WERI-Rb-1 (cell line): ENCODE measurements at regions not wholly inside any gene's neighbourhood (a gene's known extent, or its start where the extent isn't known, plus 50 kb on each side); places are given as distances from the start of the nearest gene placed in this dataset.

Source experiments
- DNase-seq: peaks from one replicate; pipeline ENCODE4 v3.0.0-alpha.2; 2020
- H3K27ac ChIP-seq: fragments of 250-450 bp; sonication (Bioruptor Pico); 2 replicates; pipeline ENCODE4 v1.5.1; 2020; ENCODE audit warnings: mild to moderate bottlenecking, moderate library complexity
- H3K27me3 ChIP-seq: fragments of 250-450 bp; sonication (Bioruptor Pico); 2 replicates; pipeline ENCODE4 v1.5.1; 2021; ENCODE audit warnings: mild to moderate bottlenecking, low read depth, moderate library complexity; ENCODE audit not compliant: insufficient read depth, severe bottlenecking
- H3K36me3 ChIP-seq: fragments of 250-450 bp; sonication (Bioruptor Pico); 2 replicates; pipeline ENCODE4 v1.5.1; 2020; ENCODE audit warnings: mild to moderate bottlenecking, moderate library complexity
- H3K4me3 ChIP-seq: 2 replicates; pipeline ENCODE4 v1.5.1; 2011; ENCODE audit warnings: low read depth, mild to moderate bottlenecking, control low read depth, low read length
- H3K9me3 ChIP-seq: fragments of 250-450 bp; sonication (Bioruptor Pico); 2 replicates; pipeline ENCODE4 v1.5.1; 2021; ENCODE audit warnings: mild to moderate bottlenecking, moderate library complexity; ENCODE audit not compliant: severe bottlenecking
- TF ChIP-seq, protein P1 (sequence below): IDR thresholded peaks from 2 replicates; pipeline ENCODE4 v1.5.1; 2011; ENCODE audit warnings: low read depth, mild to moderate bottlenecking, control low read depth, inconsistent platforms, low read length

DNA sequence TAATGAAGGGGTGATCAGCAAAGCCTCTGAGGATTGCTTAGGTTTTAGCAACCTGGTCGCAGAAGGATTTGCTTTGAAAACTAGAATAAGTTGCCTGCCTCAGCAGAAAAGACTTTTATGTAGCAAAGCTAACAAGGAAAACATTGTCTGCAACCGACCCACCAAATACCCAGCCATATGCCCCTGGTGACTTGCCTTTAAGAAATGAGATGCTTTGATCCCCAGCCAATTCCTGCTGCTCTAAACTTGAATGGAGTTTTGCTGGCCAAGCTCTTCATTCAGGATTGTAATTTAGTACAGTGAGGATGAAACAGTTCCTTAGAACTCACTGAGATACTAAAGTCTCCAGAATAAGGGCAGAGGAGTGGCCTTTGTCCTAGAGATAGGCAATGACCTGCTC lies 139.8 kb upstream of the PROK2 start:
- TF ChIP-seq, protein P1, sequence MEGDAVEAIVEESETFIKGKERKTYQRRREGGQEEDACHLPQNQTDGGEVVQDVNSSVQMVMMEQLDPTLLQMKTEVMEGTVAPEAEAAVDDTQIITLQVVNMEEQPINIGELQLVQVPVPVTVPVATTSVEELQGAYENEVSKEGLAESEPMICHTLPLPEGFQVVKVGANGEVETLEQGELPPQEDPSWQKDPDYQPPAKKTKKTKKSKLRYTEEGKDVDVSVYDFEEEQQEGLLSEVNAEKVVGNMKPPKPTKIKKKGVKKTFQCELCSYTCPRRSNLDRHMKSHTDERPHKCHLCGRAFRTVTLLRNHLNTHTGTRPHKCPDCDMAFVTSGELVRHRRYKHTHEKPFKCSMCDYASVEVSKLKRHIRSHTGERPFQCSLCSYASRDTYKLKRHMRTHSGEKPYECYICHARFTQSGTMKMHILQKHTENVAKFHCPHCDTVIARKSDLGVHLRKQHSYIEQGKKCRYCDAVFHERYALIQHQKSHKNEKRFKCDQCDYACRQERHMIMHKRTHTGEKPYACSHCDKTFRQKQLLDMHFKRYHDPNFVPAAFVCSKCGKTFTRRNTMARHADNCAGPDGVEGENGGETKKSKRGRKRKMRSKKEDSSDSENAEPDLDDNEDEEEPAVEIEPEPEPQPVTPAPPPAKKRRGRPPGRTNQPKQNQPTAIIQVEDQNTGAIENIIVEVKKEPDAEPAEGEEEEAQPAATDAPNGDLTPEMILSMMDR, result no peak
- no peaks in the 10 kb centered on the region for H3K9me3 ChIP-seq
- H3K4me3 ChIP-seq, result no peak overlapping the region
- H3K27me3 ChIP-seq, result no peaks in the 10 kb centered on the region
- DNase-seq, result no peak
- H3K27ac ChIP-seq, result no peak overlapping the region
- H3K36me3 ChIP-seq, result no peaks in the 10 kb centered on the region

DNA sequence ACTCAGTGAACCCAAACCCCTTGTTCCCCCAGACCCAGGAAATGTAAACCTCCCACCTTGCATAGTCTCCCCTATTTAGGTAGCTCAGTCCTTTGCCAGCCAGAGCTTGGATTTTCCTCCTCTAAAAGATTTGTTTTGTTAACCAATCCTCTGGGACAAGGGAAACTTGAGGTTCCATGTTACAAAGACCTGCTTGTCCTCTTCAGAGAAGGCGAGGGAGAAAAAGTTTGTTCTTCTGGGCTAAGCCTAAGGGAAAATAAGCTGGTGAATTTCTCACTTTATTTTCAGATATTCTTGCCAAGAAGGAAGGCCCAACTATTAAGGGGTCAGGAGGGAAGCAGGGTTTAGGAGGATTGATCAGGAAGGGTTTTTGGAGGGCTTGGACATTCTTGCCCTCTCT lies 136.1 kb upstream of the PROK2 start:
- no peaks in the 10 kb centered on the region for H3K36me3 ChIP-seq
- no peak for DNase-seq
- no peaks in the 10 kb centered on the region for H3K9me3 ChIP-seq
- no peak overlapping the region for H3K27ac ChIP-seq
- H3K27me3 ChIP-seq, result no peaks in the 10 kb centered on the region
- H3K4me3 ChIP-seq, result no peak overlapping the region
- TF ChIP-seq, protein P1, result no peak

DNA sequence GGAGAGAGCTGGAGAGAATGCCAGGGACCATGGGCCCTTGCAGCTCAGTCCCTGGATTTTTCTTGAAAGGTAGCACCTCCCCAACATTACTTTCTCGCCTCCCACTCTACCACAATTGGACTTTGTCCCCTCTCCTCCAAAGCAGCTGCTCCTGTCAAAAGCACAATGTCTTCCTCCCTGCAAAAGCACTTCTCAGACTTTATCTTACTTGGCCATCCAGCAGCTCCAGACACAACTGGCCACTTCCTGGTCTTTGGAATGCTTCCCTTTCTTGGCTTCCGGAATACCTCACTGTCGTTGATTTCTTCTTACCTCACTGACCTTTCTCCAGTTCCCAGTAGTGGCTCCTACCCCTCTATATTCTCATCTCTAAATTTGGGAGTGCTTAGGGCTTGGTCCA lies 134.6 kb upstream of the PROK2 start:
- no peak overlapping the region for H3K27ac ChIP-seq
- TF ChIP-seq, protein P1, result no peak
- H3K27me3 ChIP-seq, result no peaks in the 10 kb centered on the region
- no peak overlapping the region for H3K4me3 ChIP-seq
- no peak for DNase-seq
- H3K36me3 ChIP-seq, result no peaks in the 10 kb centered on the region
- H3K9me3 ChIP-seq, result no peaks in the 10 kb centered on the region

DNA sequence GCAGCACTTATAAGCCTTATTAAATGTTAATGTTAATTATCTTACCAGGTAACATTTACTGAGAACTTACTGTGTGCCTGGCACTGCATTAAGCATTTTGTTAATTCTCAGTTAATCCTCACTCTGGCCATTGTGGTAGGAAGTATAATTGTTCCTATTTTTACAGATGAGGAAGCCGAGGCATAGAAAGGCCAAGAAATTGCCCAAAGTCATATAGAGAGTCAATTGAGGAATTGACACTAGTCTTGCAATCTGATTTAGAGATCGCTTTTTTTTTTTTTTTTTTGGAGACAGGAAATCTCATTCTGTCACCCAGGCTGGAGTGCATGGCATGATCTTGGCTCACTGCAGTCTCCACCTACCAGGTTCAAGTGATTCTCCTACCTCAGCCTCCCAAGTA lies 132.6 kb upstream of the PROK2 start:
- TF ChIP-seq, protein P1, result no peak
- Histone ChIP-seq H3K9me3 (no peaks in the 10 kb centered on the region), H3K27me3 (no peaks in the 10 kb centered on the region), H3K36me3 (no peaks in the 10 kb centered on the region), H3K27ac (no peak overlapping the region), H3K4me3 (no peak overlapping the region)
- DNase-seq, result no peak

DNA sequence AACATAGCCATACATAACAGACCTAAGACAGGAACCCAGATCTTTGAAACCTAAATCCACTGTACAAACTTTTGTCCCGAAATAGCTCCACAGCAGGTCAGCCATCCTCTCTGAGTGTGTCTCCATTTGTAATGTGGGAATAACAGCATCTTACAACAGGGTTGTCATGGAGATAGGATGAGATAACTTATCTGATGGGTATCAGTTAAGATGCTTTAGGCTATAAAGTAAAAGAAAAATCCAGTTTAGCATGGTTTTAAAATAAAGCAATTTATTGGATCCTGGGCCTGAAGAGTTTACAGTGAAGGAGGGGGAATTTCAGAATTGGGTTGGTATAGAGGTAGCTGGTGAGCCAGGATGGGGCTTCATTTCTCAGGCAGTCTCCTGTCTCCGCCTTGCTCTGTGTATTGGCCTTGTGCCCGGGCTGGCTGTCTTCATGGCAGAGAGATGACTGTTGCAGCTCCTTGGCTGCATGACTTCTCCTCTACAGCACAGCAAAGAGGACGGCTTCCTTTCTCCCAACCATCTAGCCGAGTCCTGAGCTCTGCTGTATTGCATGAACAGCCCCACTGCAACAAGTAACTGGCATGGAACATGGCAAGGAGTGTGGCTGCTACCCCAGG lies 131.9 kb upstream of the PROK2 start:
- Histone ChIP-seq H3K9me3 (no peaks in the 10 kb centered on the region), H3K27me3 (no peaks in the 10 kb centered on the region), H3K27ac (no peak overlapping the region), H3K4me3 (no peak overlapping the region), H3K36me3 (no peaks in the 10 kb centered on the region)
- TF ChIP-seq, protein P1, result no peak
- no peak for DNase-seq

DNA sequence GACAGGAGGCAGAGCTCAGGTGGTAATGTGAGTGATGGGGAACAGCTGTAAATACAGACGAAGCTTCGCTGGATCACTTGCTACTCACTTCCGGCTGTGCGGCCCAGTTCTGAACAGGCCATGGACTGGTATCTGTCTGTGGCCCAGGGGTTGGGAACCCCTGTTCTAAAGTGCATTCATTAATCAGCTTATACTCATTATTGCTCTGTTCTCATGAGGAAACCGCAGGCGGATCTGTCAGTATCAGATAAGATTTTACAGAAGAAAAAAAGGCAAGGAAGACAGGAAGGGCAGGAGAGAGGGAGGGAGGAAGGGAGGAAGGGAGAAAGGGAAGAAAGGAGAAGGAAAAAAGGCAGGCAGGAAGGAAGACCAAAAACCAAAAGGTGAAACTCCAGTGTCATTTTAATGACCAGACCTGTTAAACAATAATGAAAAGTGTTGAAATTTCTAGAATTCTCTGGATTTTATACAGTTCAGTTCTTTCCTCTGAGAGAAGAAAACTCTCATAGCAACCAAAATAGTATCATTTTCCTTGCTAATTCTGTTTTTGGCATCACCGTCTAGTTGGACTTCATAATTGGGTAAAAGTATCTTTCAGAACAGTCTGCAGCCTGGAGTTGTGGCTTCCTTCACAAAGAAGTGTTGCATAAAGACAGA lies 128.0 kb upstream of the PROK2 start:
- no peaks in the 10 kb centered on the region for H3K36me3 ChIP-seq
- no peak overlapping the region for H3K4me3 ChIP-seq
- no peak for DNase-seq
- H3K9me3 ChIP-seq, result no peaks in the 10 kb centered on the region
- no peaks in the 10 kb centered on the region for H3K27me3 ChIP-seq
- H3K27ac ChIP-seq, result no peak overlapping the region
- TF ChIP-seq, protein P1, result no peak
